DMS153 (cell line): ENCODE measurements at regions not wholly inside any gene's neighbourhood (a gene's known extent, or its start where the extent isn't known, plus 50 kb on each side); places are given as distances from the start of the nearest gene placed in this dataset.
"Not testable (repeated sequence)": the region's sequence is repeated elsewhere in the genome, so short reads cannot be mapped to it uniquely, and the experiment has no call there.

Source experiments
- DNase-seq: peaks from one replicate; lab custom pipeline; 2025; lab: John Stamatoyannopoulos, UW

GRCh38 chr5:164504141-164504772, 998.8 kb downstream of the MAT2B start:
- no peak for DNase-seq

DNA sequence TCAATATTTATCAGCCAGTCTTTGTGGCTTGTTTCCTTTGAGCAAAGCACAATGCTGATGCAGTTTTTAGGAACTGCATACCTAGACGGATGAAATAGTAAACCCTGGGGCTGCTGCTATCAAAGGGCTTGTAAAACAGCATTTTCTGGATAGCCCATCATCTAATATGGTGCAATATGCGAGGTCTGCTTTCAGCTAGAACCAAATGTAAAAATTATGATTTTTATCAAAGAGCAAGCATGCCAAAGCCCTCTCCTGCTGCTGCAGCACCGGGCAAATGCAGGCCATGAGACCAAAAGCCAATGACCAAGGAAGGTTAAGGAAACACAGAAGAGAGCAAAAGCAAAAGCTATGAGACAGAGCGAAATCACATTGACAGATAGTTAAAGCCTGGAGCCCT, 1000.4 kb downstream of the MAT2B start:
- DNase-seq, result no peak

- DNase-seq, result no peak
Measured at GRCh38 chr5:164518067-164518740, 1012.8 kb downstream of the MAT2B start.

GRCh38 chr5:164518741-164519080, 1013.3 kb downstream of the MAT2B start:
- no peak for DNase-seq

- no peak for DNase-seq
Measured at GRCh38 chr5:164532235-164532900, 1026.9 kb downstream of the MAT2B start.

- not testable (repeated sequence) for DNase-seq
Measured at GRCh38 chr5:164533426-164533825, 1028.0 kb downstream of the MAT2B start.

DNA sequence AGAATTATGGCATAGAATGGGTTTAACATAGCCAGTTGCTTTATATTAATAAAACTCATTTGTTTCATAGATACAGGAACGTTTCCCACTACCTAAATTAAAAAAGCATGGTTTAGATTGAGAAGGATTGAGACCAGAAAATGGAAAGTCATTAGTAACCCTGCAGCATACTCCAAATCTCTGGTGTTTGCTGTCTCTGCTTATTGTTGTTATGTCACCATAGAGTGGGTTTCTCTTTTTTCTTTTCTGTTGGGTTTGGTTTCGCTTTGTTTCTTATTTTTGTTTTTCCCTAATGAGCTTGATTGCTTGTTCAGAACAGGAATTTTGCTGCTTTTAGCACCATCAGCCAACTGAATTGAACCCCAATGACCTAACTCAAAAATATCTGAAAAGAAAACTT, 1034.8 kb downstream of the MAT2B start:
- no peak for DNase-seq

- DNase-seq, result no peak
Measured at GRCh38 chr5:164545507-164545906, 1040.1 kb downstream of the MAT2B start.

- no peak for DNase-seq
Measured at GRCh38 chr5:164553851-164554250, 1048.4 kb downstream of the MAT2B start.

GRCh38 chr5:164555809-164556208, 1050.4 kb downstream of the MAT2B start:
- DNase-seq, result no peak

GRCh38 chr5:164560216-164560615, 1054.8 kb downstream of the MAT2B start:
- DNase-seq, result no peak

DNA sequence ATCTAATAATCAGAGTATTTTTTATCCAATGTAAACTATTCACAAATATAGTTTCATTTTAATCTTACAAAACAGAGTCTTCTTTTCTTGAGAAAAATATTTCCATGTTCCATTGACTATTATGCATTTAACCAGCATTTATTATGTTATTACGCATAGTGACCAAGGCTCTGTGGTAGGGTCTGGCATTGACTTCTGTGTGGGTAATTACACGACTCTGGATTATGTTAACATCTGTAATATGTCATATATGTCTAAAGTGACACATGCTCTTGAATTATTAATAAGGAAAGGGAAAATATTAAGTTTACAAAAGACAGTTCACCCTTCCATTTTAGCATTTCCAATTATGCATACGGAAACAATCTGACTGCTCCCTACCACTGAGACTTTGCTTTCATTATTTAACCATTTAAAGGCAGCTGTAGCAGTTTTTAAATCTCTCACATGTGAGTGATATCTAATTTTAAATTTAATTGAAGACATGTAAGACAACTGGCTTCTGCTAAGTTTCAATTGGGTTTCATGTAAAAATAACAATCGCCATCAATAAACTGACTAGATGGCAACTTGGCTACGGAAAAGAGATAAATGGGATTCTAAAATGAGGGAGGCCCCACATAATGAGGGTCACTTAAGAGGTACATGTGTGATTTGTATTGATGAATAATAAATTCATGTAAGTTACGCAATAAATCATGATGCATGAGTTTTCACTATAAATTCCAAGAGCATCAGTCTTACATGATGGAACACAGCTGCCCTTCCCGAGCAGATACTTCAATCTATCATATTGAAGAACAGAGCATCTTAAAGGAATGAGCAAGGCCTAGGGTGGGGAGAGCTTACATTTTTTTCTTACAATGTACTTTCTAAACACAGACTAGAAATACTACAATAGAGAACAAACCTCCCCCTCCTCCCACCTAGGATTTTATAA, 1056.8 kb downstream of the MAT2B start:
- DNase-seq, result no peak

- no peak for DNase-seq
Measured at GRCh38 chr5:164563370-164563769, 1058.0 kb downstream of the MAT2B start.

DNA sequence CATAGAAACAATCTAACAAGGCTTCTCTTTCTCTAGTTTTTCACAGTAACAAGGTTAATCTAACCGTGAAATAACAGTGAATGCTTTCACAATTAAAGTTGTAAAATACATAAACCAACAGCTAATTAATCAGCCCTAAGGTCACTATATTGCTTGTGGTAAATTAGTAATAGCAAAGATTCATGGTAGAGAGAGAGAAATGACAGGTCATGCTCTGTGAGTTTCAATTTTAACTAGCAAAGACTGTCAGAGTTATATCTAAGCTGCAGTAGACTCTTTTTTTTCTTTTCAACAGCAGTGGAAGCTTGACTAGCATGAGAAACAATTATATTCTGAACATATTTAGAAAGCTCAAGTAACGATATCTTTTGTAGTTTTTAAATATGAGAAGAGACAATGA, 1068.0 kb downstream of the MAT2B start:
- DNase-seq, result no peak

DNA sequence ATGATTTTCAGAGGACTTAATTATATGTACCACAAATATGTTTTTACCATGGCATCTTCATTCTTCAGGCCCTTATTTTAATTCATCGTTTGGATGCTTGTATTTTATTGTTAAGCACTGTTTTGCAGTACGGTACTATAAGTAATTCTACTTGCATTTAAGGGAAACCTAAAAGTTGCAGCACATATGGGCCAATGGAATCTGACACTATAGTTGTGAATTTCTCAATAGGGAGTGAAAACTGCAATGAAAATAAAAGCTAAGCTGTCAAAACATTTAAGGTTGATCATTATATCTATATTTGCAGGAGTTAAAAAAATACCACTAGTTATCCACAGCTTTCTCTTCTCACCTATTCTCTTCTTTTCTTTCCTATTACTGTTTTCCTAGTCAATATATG, 1071.8 kb downstream of the MAT2B start:
- no peak for DNase-seq

GRCh38 chr5:164577742-164578141, 1072.3 kb downstream of the MAT2B start:
- DNase-seq, result no peak

DNA sequence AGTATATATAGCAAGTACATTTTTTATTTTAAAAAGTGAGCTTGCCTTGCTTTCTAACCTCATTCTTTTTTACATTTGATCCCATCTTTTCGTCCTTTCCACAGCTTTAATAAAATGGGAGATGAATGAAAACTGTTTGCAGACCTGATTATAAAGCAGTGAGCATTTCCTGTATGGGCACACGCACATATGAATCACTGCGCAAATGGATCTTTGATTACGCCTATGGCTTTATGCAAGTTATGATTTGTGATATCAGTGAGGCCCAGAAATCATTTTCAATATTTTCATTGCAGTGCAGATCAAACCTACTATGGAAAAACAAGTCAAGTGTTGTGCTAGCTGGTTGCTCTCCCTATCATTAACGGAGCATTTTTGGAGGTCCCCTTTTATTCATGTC, 1073.0 kb downstream of the MAT2B start:
- DNase-seq, result no peak

- DNase-seq, result no peak
Measured at GRCh38 chr5:164578911-164579310, 1073.5 kb downstream of the MAT2B start.

DNA sequence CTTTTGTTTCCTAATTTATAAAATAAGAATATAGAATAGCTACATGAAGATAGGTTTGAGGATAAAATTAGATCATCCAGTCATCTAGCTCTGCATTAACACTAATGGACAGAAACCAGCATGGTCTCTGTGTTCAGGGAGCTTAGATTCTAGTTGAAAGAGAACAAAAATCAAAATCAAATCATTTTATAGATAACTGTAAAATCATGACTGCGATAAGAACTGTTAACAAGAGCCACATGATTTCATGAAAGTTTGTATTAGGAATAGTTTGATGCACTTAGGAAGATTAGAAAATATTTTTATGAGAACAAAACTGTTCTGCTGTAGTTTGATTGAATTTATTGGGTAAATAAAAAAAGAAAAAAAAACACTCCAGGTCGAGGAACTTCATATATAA, 1074.7 kb downstream of the MAT2B start:
- DNase-seq, result no peak

- no peak for DNase-seq
Measured at GRCh38 chr5:164581889-164582288, 1076.5 kb downstream of the MAT2B start.

DNA sequence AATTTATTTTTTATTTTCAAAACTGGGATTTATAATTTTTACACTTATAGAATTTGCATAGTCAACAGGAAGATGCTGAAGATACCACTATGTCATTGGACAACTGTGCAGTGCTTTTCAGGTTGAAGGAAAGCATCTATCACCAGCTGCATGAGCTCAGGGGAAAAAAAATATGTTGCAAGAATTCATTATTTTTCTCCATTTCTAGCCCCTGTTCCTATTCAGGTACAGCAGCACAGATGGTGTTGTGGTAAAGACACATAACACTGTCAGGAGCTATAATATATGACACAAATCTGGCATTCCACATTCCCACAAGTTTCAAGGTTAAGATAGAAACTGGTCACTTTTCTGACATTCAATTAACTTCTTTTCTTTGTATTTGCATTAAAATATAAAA, 1088.6 kb downstream of the MAT2B start:
- no peak for DNase-seq

DNA sequence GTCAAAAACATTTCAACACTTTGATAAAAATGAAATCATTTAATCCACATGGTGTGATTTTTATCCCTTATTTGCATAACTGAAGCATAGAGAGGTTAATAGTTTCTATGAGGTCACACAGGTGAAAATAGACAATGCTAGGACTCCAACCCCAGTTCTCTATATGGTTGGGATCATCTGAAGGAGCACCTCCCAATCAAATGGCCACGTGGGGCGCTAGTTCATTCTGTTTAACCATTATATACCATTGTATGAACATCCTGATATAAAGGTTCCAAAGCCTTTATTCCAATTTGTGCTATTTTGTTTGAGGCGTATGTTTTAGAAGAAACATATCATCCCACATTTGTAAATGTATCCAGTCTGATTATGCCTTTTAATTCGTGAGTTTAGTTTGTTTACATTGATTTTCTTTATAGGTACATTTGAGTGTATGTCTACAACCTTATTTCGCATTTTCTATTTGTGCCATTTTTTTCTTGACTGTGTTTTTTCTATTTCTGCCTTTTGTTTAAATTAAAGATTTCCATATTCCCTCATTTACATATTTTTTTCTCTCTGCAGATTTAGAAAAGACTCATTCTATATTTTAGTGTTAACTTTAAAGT, 1092.0 kb downstream of the MAT2B start:
- no peak for DNase-seq
